GM13977 (cell line): ENCODE measurements at regions not wholly inside any gene's neighbourhood (a gene's known extent, or its start where the extent isn't known, plus 50 kb on each side); places are given as distances from the start of the nearest gene placed in this dataset.

Experiments used
- DNase-seq: peaks from one replicate; pipeline ENCODE4 v3.0.0; 2012; ENCODE audit warnings: low spot score
- in situ Hi-C: fragments of 300-500 bp; cut with MboI; formaldehyde crosslinking; loops from one replicate; pipeline ENCODE4 v1.12.0; 2022; ENCODE audit warnings: low sequenced_read_pairs, low pct_unique_long_range_greater_than_20kb, mixed read lengths, inconsistent platforms; ENCODE audit not compliant: unreplicated experiment
- TF ChIP-seq, protein P1 (sequence below): IDR thresholded peaks from 2 replicates; pipeline ENCODE4 v1.5.1; 2012; ENCODE audit warnings: mild to moderate bottlenecking, control low read depth; ENCODE audit not compliant: insufficient read depth; ENCODE audit errors: extremely low read depth, missing control alignments

DNA sequence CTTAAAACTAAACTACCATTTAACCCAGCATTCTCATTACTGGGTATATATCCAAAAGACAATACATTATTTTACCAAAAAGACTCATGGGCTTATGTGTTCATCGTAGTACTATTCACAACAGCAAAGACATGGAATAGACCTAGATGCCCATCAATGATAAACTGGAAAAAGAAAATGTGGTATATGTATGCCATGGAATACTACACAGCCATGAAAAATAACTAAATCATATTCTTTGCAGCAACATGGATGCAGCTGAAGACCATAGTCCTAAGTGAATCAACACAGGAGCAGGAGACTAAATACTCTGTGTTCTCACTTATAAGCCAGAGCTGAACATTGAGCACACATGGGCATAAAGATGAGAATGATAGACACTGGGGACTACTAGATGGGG lies 645.1 kb upstream of the B3GALT2 start:
- DNase-seq: no peak
- TF ChIP-seq, protein P1, sequence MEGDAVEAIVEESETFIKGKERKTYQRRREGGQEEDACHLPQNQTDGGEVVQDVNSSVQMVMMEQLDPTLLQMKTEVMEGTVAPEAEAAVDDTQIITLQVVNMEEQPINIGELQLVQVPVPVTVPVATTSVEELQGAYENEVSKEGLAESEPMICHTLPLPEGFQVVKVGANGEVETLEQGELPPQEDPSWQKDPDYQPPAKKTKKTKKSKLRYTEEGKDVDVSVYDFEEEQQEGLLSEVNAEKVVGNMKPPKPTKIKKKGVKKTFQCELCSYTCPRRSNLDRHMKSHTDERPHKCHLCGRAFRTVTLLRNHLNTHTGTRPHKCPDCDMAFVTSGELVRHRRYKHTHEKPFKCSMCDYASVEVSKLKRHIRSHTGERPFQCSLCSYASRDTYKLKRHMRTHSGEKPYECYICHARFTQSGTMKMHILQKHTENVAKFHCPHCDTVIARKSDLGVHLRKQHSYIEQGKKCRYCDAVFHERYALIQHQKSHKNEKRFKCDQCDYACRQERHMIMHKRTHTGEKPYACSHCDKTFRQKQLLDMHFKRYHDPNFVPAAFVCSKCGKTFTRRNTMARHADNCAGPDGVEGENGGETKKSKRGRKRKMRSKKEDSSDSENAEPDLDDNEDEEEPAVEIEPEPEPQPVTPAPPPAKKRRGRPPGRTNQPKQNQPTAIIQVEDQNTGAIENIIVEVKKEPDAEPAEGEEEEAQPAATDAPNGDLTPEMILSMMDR: no peak
- in situ Hi-C loops: no loop called here

DNA sequence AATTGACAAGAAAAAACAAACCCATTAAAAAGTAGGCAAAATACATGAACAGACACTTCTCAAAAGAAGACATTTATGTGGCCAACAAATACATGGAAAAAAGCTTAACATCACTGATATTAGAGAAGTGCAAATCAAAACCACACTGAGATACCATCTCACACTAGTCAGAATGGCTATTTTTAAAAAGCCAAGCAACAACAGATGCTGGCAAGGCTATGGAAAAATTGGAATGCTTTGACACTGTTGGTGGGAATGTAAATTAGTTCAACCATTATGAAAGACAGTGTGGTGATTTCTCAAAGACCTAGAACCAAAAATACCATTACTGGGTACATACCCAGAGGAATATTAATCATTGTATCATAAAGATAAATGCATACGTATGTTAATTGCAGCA lies 641.1 kb upstream of the B3GALT2 start:
- TF ChIP-seq, protein P1: no peak
- DNase-seq: no peak
- in situ Hi-C loops: no loop called here

DNA sequence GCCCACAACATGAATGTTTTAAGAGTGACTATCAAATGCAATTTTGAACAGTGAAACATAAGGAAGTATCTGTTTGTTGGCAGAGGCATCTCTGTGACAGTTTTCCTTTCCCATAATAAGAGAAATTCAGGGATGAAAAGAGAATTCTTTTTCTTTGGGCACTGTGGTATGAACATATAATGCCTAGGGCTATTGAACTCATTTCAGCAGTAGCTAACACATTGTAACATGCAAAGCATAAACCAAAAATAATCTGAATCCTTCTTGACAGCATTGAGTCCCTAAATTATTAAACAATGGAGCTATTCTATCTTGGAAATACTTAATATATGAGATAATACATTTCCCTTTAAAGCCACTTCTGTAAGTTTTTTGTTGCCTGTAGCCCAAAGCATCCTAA lies 633.0 kb upstream of the B3GALT2 start:
- TF ChIP-seq, protein P1: no peak
- no peak for DNase-seq
- in situ Hi-C loops: no loop called here

DNA sequence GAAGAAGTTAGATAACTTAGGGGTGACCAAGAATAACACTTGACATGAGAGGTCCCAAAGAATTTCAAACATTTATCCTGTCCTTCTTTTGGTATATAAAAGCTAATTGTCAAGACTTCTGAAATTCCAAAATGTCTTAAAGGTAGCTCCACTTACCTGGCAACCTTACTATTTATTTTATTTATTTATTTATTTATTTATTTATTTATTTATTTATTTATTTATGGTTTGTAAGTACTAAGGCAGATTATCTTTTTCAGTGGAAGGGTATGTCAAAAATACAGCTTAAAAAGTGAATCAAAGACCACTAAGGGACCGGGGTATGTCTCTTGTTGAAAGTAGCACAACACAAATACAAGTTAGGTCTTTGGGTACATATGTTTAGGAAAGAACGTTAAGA lies 620.8 kb upstream of the B3GALT2 start:
- TF ChIP-seq, protein P1: no peak
- in situ Hi-C loops: no loop called here
- DNase-seq: no peak

DNA sequence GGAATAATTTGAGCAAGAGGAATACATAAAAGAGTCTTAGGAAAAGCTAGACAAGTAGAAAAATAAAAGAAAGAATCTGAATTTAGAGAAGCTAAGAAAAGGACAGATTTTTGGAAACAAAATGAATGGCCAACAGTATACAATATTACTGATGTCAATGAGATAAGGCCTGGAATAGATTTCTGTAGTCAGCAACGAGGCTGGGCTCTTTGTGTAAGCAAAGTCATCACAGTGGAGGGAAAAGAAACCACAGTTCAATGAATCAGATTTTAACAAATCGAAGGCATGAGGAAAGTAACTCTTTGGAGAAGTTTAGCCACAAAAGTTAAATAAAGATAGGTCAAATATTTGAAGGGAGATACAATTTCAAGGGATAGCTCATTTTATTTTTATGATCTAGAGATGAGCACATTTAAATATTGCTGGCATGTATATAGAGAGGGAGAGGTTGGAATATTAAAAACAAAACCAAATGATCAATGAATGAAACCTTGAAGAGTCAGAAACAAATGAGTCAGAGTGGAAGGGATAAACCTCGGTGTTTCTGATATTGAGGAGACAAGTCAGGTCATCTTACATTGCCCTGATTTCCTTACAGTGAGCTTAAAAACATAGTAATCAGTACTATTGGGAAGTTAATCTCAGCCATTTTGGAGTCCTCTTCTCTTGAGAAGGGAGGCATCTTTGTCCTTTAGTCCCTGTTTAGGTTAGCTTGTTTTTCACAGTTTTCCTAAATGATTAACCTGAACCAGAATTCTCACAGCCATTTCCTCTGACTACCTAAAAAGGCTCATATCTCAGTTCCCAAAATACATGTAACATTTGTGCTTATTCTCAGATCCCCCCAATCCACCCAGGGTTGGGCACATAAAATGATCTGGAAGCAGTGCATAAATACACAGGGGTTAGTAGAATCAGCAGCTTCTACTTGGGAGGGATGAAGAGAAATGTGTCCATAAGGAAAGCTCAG lies 620.0 kb upstream of the B3GALT2 start:
- in situ Hi-C loops: no loop called here
- TF ChIP-seq, protein P1: no peak
- no peak for DNase-seq

DNA sequence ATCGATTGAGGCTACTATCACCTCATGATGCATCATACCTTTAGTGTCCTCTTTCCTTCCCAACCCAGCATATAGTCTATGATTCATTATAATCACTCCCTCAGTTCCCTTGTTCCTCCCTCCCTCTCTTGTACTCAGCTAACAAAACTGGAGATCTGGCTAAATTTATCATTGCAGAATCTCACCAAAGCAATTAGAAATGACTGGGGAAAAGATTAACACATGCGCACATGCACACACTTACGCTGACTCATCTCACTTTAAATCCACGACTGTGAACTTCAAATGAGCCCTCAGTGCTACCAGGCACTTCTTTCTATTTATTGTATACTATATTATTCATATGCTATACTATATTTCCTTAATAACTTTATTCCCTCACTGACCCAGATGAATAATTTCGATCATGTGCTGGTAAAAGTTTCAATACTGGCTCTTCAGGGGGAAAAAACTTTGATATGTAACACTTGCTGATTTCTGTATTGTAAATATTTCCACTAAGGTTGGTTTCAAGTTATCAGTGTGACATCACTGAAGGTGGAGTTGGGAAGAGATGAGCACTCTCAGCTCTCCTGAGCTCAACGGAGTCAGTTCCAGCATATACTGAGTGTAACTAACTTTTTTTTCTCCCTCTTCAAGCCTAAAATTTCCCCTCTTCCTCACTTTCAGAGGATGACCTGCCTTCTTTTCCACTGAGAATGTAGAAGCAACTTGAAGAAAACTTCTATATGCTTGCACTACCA lies 613.7 kb upstream of the B3GALT2 start:
- TF ChIP-seq, protein P1: no peak
- in situ Hi-C loops: no loop called here
- no peak for DNase-seq
